VCaP (cell line): ENCODE measurements at regions not wholly inside any gene's neighbourhood (a gene's known extent, or its start where the extent isn't known, plus 50 kb on each side); places are given as distances from the start of the nearest gene placed in this dataset.

Experiments
- H3K27ac ChIP-seq: fragments of 450-650 bp; 2 replicates; pipeline ENCODE4 v1.5.1; 2017
- TF ChIP-seq, protein P1 (sequence below): fragments of 450-650 bp; conservative IDR thresholded peaks from 2 replicates; pipeline ENCODE4 v1.5.1; 2017; ENCODE audit warnings: mild to moderate bottlenecking, moderate library complexity

DNA sequence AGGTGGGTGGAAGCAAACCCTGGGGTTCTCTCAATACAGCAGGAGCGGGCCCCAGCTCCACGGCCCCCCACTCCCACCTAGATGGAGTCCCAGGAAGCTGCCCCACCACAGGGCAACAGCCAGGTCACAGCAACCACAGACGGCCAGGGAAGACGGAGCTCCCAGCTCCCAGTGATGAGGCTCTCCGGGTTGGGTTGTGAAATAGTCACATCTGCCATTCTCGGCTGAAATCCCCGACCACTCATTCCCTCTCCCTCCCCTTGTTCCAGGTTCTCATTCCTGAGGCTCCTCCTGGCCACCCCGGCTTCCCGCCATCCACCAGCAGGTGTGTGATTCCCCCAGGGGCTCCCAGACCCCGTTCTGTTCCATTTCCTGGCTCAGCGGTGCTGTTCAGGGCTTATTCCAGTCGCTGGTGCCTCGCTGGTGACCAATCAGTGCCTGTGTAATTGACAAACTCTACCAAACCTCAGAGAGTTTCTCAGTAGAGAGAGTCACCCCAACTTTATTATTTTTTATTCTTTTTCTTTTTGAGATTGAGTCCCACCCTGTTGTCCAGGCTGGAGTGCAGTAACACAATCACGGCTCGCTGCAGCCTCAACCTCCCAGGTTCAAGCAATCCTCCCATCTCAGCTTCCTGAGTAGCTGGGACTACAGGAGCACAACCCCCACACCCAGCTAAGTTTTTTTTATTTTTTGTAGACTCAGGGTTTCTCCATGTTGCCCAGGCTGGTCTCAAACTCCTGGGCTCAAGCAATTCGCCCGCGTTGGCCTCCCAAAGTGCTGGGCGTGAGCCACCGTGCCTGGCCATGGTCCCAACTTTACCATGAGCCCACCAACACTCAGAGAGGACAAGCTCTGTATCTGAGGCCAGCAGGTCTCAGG, 63.2 kb downstream of the SHANK2 start:
- TF ChIP-seq, protein P1, sequence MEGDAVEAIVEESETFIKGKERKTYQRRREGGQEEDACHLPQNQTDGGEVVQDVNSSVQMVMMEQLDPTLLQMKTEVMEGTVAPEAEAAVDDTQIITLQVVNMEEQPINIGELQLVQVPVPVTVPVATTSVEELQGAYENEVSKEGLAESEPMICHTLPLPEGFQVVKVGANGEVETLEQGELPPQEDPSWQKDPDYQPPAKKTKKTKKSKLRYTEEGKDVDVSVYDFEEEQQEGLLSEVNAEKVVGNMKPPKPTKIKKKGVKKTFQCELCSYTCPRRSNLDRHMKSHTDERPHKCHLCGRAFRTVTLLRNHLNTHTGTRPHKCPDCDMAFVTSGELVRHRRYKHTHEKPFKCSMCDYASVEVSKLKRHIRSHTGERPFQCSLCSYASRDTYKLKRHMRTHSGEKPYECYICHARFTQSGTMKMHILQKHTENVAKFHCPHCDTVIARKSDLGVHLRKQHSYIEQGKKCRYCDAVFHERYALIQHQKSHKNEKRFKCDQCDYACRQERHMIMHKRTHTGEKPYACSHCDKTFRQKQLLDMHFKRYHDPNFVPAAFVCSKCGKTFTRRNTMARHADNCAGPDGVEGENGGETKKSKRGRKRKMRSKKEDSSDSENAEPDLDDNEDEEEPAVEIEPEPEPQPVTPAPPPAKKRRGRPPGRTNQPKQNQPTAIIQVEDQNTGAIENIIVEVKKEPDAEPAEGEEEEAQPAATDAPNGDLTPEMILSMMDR: no peak
- no peak overlapping the region for H3K27ac ChIP-seq

DNA sequence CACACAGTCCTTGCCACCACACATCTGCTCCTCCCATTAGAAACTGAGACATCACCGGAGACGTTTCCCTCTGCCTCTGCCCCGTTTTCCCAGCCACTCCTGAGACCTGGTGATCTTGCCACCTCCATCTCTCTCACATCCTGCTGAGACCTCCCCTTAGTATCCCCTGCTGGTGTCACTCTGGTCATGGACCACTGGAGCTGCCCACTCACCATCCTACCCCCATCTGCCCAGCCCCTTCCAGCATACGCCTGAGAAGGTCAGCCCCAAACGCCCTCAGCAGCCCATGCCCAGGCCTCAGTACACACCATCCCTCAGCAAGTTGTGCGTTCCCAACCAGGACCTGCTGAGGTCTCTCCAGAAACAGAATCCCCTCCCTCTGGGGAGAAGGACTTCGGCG, 64.3 kb downstream of the SHANK2 start:
- TF ChIP-seq, protein P1: no peak
- no peak overlapping the region for H3K27ac ChIP-seq

DNA sequence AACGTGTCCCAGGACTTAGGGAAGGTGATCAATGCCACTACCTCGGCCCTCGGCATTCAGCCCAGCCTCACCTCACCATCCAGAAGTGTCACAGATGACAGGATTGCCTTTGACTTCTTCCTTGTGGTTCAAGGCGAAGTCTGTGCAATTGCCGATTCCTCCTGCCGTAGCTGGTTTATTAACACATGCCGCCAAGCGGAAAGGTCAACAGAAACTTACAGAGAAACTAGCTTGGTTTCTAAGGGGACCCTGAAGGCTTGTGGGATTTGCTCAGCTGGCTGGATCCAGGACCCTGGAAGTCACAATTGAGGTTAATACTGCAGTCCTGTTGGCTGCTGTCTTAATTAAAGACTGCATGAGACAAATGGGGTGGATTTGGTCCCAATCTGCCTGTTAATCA, 65.6 kb downstream of the SHANK2 start:
- H3K27ac ChIP-seq: no peak overlapping the region
- TF ChIP-seq, protein P1: no peak

DNA sequence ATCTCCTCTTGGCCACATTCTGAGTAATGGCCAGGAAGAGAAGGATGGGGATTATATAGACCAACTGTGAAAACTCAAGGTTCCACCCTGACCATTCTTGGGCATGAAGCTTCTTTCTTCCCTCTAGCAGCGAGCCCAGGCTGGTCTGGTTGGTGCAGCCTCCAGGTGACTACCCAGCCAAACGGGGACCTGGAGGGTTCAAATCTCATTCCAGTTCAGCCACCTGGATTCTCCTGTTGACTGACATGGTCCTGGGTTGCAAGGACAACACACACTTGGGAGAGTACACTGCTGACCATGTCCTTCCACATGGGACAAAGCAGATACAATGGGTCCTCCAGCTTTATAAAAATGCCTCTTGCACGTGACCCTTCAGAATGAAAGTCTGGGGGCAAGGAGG, 67.0 kb downstream of the SHANK2 start:
- TF ChIP-seq, protein P1: no peak
- H3K27ac ChIP-seq: no peak overlapping the region

DNA sequence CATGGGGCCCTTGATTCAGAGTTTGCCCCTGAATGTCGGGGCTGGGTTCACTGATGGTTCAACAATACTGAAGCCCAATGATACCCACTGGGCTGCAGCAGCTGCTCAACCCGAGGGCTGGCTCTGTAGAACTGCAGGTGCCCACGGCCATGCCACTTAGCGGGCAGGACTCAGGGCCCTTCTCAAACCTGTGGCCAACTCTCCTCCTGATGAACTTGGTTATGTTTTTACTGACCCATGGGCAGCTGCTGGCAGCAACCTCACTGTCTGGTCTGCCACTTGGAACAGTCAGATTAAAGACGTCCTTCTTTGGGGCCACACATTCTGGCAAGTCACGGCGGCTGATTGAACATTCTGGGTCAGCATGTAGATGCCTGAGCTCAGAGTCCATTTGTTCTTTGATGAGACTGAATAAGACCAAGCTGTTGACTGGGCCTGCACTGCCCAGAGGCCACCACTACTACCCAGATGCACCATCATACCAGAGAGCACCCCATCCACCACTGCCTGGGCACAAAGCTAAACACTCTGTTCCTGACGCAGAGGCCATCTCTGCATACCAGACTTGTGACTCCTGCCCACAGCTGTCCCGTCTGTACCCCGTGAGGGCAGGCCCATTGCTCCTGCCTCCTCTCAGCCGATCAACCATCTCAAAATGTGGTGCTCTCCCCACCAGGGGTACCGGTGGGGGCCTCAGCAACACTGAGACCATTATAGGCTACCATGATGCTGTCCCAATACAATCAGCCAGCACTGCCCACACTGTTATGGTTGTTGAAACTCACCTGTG, 67.8 kb downstream of the SHANK2 start:
- H3K27ac ChIP-seq: no peak overlapping the region
- TF ChIP-seq, protein P1: no peak

DNA sequence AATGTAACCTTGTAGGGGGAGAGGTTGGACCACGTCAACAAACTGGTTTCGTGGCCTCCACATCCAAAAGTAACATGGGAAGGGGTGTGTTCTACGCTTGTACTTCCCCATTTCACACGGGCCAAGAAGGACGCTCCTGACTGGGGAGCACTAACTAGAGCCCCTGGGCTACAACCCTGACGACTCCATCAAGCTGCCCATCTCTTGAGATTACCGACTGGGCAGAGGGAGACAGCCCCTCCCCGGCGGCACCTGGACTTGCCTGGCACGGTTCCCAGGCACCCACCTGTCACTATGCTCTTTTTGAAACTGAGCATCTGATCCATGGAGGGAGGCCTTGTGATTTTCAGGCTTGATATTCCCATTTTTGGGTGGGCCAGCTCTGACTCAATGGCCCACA, 68.5 kb downstream of the SHANK2 start:
- TF ChIP-seq, protein P1: no peak
- H3K27ac ChIP-seq: no peak overlapping the region

DNA sequence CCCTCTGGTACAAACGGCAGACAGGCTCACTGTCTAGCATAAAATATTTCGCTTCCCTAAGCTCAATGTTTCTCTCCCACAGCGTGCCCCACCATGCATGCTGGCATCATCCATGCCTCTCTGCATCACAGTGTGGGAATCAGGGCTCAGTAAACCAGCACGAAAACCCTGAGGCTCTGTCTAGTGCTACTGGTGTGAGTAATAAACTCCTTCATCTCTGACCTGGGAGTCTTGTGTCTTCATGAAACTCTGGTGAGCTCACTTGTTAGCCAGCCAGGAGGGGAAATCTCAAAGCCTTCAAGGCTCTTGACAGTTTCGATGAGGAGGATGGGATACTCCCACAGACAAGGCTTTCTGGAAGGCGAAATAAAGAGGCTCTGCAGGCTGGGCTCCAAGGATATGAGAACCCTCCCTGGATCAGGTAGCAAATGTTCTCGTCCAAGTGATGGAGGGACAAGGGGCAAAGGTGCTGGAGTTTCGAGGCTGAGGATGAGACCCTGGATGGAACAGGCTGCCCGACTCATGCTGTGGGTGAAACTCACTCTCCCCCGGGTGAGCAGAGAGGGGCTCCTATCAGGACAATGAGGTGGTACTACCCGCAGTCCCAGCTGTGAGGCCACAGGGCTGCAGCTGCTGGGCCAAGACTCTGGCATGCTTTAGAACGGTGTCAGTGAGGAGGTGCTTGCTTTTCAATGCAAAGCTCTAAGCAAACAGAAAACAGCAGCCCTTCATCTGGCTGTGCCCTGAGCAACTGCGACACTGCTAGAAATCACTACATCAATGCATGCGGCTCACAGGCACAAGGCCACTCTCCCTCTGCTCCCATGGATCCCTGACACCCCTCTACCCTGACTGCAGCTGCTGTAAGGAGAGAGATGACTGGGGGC, 69.3 kb downstream of the SHANK2 start:
- TF ChIP-seq, protein P1: no peak
- no peak overlapping the region for H3K27ac ChIP-seq
